PC-9 (cell line): ENCODE measurements at regions not wholly inside any gene's neighbourhood (a gene's known extent, or its start where the extent isn't known, plus 50 kb on each side); places are given as distances from the start of the nearest gene placed in this dataset.

Experiments
- BruUV-seq: library from RNA; stranded (reverse); fragments of 400-500 nt; replicated peaks from 2 replicates; lab custom pipeline; 2021; lab: Mats Ljungman, UMichigan
- CTCF ChIA-PET: fragments of 300-600 bp; sonication (Branson Sonifier 250); formaldehyde crosslinking; loops from one replicate; lab custom pipeline; 2022; ENCODE audit warnings: antibody characterized with exemption; lab: Charles Lee
- POLR2A ChIA-PET: fragments of 300-600 bp; sonication (Branson Sonifier 250); formaldehyde crosslinking; loops from one replicate; lab custom pipeline; 2022; ENCODE audit warnings: antibody characterized with exemption; ENCODE audit not compliant: unreplicated experiment; lab: Charles Lee
- DNase-seq, 2 experiments: peaks; one replicate each; pipeline versions ENCODE4 v3.0.0 to v3.0.0-alpha.2; 2015 to 2022; ENCODE audit warnings: mixed read lengths in 1 of 2
- H2AFZ ChIP-seq: fragments of 200-600 bp; sonication (generic); 2 replicates; pipeline ENCODE4 v1.8.1; 2017; ENCODE audit warnings: antibody characterized with exemption
- H3F3A ChIP-seq: fragments of 200-600 bp; sonication (generic); 2 replicates; pipeline ENCODE4 v1.8.1; 2017; ENCODE audit warnings: antibody characterized with exemption, mild to moderate bottlenecking, low read depth; ENCODE audit not compliant: insufficient read depth
- H3K27ac ChIP-seq: fragments of 200-600 bp; sonication (generic); 2 replicates; pipeline ENCODE4 v1.6.1; 2016; ENCODE audit warnings: mixed run types
- H3K27me3 ChIP-seq: fragments of 200-600 bp; sonication (generic); 2 replicates; pipeline ENCODE4 v1.6.1; 2016; ENCODE audit warnings: low read depth, mixed run types; ENCODE audit not compliant: insufficient read depth
- H3K36me3 ChIP-seq: fragments of 200-600 bp; sonication (generic); 2 replicates; pipeline ENCODE4 v1.6.1; 2016; ENCODE audit warnings: low read depth, mixed run types
- H3K4me1 ChIP-seq: fragments of 200-600 bp; sonication (generic); replicated peaks from 2 replicates; pipeline ENCODE4 v1.6.1; 2016; ENCODE audit warnings: mixed run types; ENCODE audit not compliant: insufficient read depth
- H3K4me2 ChIP-seq: fragments of 200-600 bp; sonication (generic); 2 replicates; pipeline ENCODE4 v1.6.1; 2017; ENCODE audit warnings: mixed run types
- H3K4me3 ChIP-seq: fragments of 200-600 bp; sonication (generic); 2 replicates; pipeline ENCODE4 v1.6.1; 2016; ENCODE audit warnings: mixed run types
- H3K79me2 ChIP-seq: fragments of 200-600 bp; sonication (generic); 2 replicates; pipeline ENCODE4 v1.6.1; 2017; ENCODE audit warnings: low read depth, mixed run types
- H3K9me2 ChIP-seq: fragments of 200-600 bp; sonication (generic); 2 replicates; pipeline ENCODE4 v1.8.1; 2017; ENCODE audit warnings: mild to moderate bottlenecking; ENCODE audit not compliant: insufficient read depth
- H3K9me3 ChIP-seq: fragments of 200-600 bp; sonication (generic); 2 replicates; pipeline ENCODE4 v1.8.1; 2016; ENCODE audit warnings: low read depth; ENCODE audit not compliant: insufficient read depth
- H4K20me1 ChIP-seq: fragments of 200-600 bp; sonication (generic); 2 replicates; pipeline ENCODE4 v1.8.1; 2017; ENCODE audit not compliant: insufficient read depth
- CTCF ChIP-seq: fragments of 200-600 bp; sonication (generic); conservative IDR thresholded peaks from 2 replicates; pipeline ENCODE4 v1.6.1; 2017; ENCODE audit warnings: mixed run types, antibody characterized with exemption, mild to moderate bottlenecking, moderate library complexity
- EZH2 ChIP-seq: fragments of 200-600 bp; sonication (generic); IDR thresholded peaks from 2 replicates; pipeline ENCODE4 v1.8.0; 2017; ENCODE audit warnings: antibody characterized with exemption, low read depth
- intact Hi-C: fragments of 100-400 bp; cut with micrococcal nuclease; formaldehyde crosslinking; loops from one replicate; pipeline ENCODE4 v1.10.0; 2022; ENCODE audit not compliant: unreplicated experiment

GRCh38 chr2:144225076-144225475, 294.8 kb downstream of the ZEB2 start:
- no peaks in the 10 kb centered on the region for H4K20me1 ChIP-seq
- no peak for DNase-seq
- H2AFZ ChIP-seq, result no peak overlapping the region
- H3K4me3 ChIP-seq, result no peak overlapping the region
- no peaks in the 10 kb centered on the region for H3F3A ChIP-seq
- no peaks in the 10 kb centered on the region for H3K9me3 ChIP-seq
- TF ChIP-seq CTCF, result no peak
- TF ChIP-seq EZH2, result no peak
- no TSS peak for BruUV-seq
- H3K27ac ChIP-seq, result no peak overlapping the region
- CTCF ChIA-PET, result no interaction called here
- intact Hi-C loops, result no loop called here
- no peaks in the 10 kb centered on the region for H3K79me2 ChIP-seq
- H3K4me2 ChIP-seq, result no peak overlapping the region
- no peaks in the 10 kb centered on the region for H3K9me2 ChIP-seq
- POLR2A ChIA-PET, result no interaction called here
- H3K4me1 ChIP-seq, result no peaks in the 10 kb centered on the region
- H3K36me3 ChIP-seq, result no peaks in the 10 kb centered on the region
- H3K27me3 ChIP-seq, result no peaks in the 10 kb centered on the region

- no peaks in the 10 kb centered on the region for H3K27me3 ChIP-seq
- H3K9me2 ChIP-seq, result no peaks in the 10 kb centered on the region
- no peaks in the 10 kb centered on the region for H3K79me2 ChIP-seq
- H3K9me3 ChIP-seq, result no peaks in the 10 kb centered on the region
- DNase-seq, result no peak
- intact Hi-C loops, result no loop called here
- H2AFZ ChIP-seq, result no peak overlapping the region
- H4K20me1 ChIP-seq, result no peaks in the 10 kb centered on the region
- no peak overlapping the region for H3K4me3 ChIP-seq
- no peaks in the 10 kb centered on the region for H3K36me3 ChIP-seq
- no peak overlapping the region for H3K27ac ChIP-seq
- no peaks in the 10 kb centered on the region for H3K4me1 ChIP-seq
- H3F3A ChIP-seq, result no peaks in the 10 kb centered on the region
- TF ChIP-seq CTCF (no peak), EZH2 (no peak)
- H3K4me2 ChIP-seq, result no peak overlapping the region
- POLR2A ChIA-PET, result no interaction called here
- no TSS peak for BruUV-seq
- CTCF ChIA-PET, result no interaction called here
These were observed 295.4 kb downstream of the ZEB2 start for GRCh38 chr2:144224472-144224871.

GRCh38 chr2:144219979-144220378, 299.9 kb downstream of the ZEB2 start:
- no TSS peak for BruUV-seq
- intact Hi-C loops, result no loop called here

More at GRCh38 chr2:144219979-144220378, 299.9 kb downstream of the ZEB2 start:
- Histone ChIP-seq H3K4me3 (no peak overlapping the region), H3F3A (no peaks in the 10 kb centered on the region), H3K79me2 (no peaks in the 10 kb centered on the region), H4K20me1 (no peaks in the 10 kb centered on the region), H3K4me1 (no peaks in the 10 kb centered on the region), H3K9me3 (no peaks in the 10 kb centered on the region), H3K27me3 (no peaks in the 10 kb centered on the region), H3K4me2 (no peak overlapping the region), H3K27ac (no peak overlapping the region), H3K9me2 (peaks cover 7% of the 10 kb centered on the region; the same call in 1 of the 2 replicates), H2AFZ (no peak overlapping the region), H3K36me3 (no peaks in the 10 kb centered on the region)
- no peak for DNase-seq
- POLR2A ChIA-PET, result interaction anchor here (0.6 kb wide), 1 partner anchor 25 kb away, joined by 4 read pairs; no protein-coding TSS in a partner anchor
- no peak for TF ChIP-seq EZH2
- TF ChIP-seq CTCF, result no peak
- CTCF ChIA-PET, result no interaction called here
